HepG2 (cell line): ENCODE measurements at regions not wholly inside any gene's neighbourhood (a gene's known extent, or its start where the extent isn't known, plus 50 kb on each side); places are given as distances from the start of the nearest gene placed in this dataset.
A peak's percentile ranks its signal among the peaks of the same experiment; 100 is the strongest.

ENCODE experiments used
- GABPA ChIP-seq, 2 experiments: IDR thresholded peaks; 2 replicates each; pipeline ENCODE4 v1.6.1; 2011 to 2016; ENCODE audit warnings: low read depth in 2 of 2, low read length in 1 of 2, missing biosample characterization in 1 of 2, missing genetic modification characterization in 1 of 2
- GABPB1 ChIP-seq: IDR thresholded peaks from 2 replicates; pipeline ENCODE4 v1.6.1; 2016; ENCODE audit warnings: mild to moderate bottlenecking, missing genetic modification reagents, moderate library complexity, missing compliant biosample characterization
- HDAC2 ChIP-seq: sonication (generic); formaldehyde crosslinking; IDR thresholded peaks from 2 replicates; pipeline ENCODE4 v1.4.0; 2020; ENCODE audit warnings: missing genetic modification reagents
- HNF4G ChIP-seq, 2 experiments: sonication (generic) in 1 of 2; formaldehyde crosslinking in 1 of 2; IDR thresholded peaks; 2 replicates each; pipeline versions ENCODE4 v1.4.0 to v1.6.1; 2011 to 2020; ENCODE audit warnings: borderline replicate concordance in 2 of 2, low read depth in 2 of 2, mild to moderate bottlenecking in 2 of 2, low read length in 1 of 2, missing genetic modification reagents in 1 of 2, moderate library complexity in 1 of 2
- KMT2B ChIP-seq: IDR thresholded peaks from 2 replicates; pipeline ENCODE4 v1.6.1; 2016; ENCODE audit warnings: missing genetic modification reagents, missing compliant biosample characterization
- MAZ ChIP-seq, 2 experiments: sonication (generic) in 1 of 2; formaldehyde crosslinking in 1 of 2; IDR thresholded peaks; 2 replicates each; pipeline versions ENCODE4 v1.5.0 to v1.6.1; 2012 to 2020; ENCODE audit warnings: low read depth in 2 of 2, mild to moderate bottlenecking in 2 of 2, borderline replicate concordance in 1 of 2, improper control_type of control experiment in 1 of 2, low read length in 1 of 2, missing genetic modification reagents in 1 of 2, moderate library complexity in 1 of 2
- MTF1 ChIP-seq: sonication (generic); formaldehyde crosslinking; IDR thresholded peaks from 2 replicates; pipeline ENCODE4 v1.5.0; 2020; ENCODE audit warnings: missing genetic modification reagents
- NR2F6 ChIP-seq, 2 experiments: IDR thresholded peaks; 2 replicates each; pipeline ENCODE4 v1.6.1; 2016; ENCODE audit warnings: antibody characterized with exemption in 1 of 2, mild to moderate bottlenecking in 1 of 2
- TBX2 ChIP-seq: sonication (generic); formaldehyde crosslinking; IDR thresholded peaks from 2 replicates; pipeline ENCODE4 v1.5.0; 2020; ENCODE audit warnings: missing genetic modification reagents, mild to moderate bottlenecking, borderline replicate concordance
- YY1 ChIP-seq: IDR thresholded peaks from 2 replicates; pipeline ENCODE4 v1.6.1; 2011; ENCODE audit warnings: low read length, low read depth, moderate library complexity, mild to moderate bottlenecking; ENCODE audit not compliant: insufficient read depth, insufficient replicate concordance
- ZBTB20 ChIP-seq: sonication (generic); formaldehyde crosslinking; IDR thresholded peaks from 2 replicates; pipeline ENCODE4 v1.8.1; 2023; ENCODE audit warnings: missing genetic modification reagents, low read depth, mild to moderate bottlenecking, borderline replicate concordance
- ZNF550 ChIP-seq: sonication (generic); formaldehyde crosslinking; IDR thresholded peaks from 2 replicates; pipeline ENCODE4 v1.4.0; 2020; ENCODE audit warnings: mild to moderate bottlenecking, missing genetic modification reagents, borderline replicate concordance
- TF ChIP-seq, protein P1 (sequence below): sonication (generic); formaldehyde crosslinking; IDR thresholded peaks from 2 replicates; pipeline ENCODE4 v1.5.1; 2020; ENCODE audit warnings: missing genetic modification reagents, mild to moderate bottlenecking, borderline replicate concordance
- TF ChIP-seq, protein P2 (sequence below): sonication (generic); formaldehyde crosslinking; IDR thresholded peaks from 2 replicates; pipeline ENCODE4 v1.4.0; 2020; ENCODE audit warnings: missing genetic modification reagents
- TF ChIP-seq, protein P3 (sequence below): sonication (generic); formaldehyde crosslinking; IDR thresholded peaks from 2 replicates; pipeline ENCODE4 v1.4.0; 2020; ENCODE audit warnings: missing genetic modification reagents, mild to moderate bottlenecking, borderline replicate concordance
- TF ChIP-seq, protein P4 (sequence below): sonication (generic); formaldehyde crosslinking; IDR thresholded peaks from 2 replicates; pipeline ENCODE4 v1.4.0; 2020; ENCODE audit warnings: mild to moderate bottlenecking, missing genetic modification reagents
- TF ChIP-seq, protein P5 (sequence below): sonication (generic); formaldehyde crosslinking; IDR thresholded peaks from 2 replicates; pipeline ENCODE4 v1.5.1; 2020; ENCODE audit warnings: missing genetic modification reagents, mild to moderate bottlenecking, borderline replicate concordance

DNA sequence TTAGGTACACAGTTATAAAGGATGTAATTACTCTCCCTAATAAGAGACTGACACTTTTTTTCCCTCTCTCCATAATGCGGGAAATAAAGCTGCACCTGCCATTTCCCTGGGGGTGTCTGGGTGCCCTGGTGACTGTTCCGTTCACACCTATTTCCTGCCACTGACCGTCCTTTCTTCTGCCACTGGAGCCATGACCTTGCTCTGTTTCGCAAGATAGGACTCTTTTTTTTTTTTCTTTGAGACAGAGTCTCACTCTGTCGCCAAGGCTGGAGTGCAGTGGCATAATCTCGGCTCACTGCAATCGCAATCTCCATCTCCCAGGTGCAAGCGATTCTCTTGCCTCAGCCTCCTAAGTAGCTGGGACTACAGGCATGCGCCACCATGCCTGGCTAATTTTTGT, 66.1 kb upstream of the SERBP1 start (continued):
- TF ChIP-seq, protein P1, sequence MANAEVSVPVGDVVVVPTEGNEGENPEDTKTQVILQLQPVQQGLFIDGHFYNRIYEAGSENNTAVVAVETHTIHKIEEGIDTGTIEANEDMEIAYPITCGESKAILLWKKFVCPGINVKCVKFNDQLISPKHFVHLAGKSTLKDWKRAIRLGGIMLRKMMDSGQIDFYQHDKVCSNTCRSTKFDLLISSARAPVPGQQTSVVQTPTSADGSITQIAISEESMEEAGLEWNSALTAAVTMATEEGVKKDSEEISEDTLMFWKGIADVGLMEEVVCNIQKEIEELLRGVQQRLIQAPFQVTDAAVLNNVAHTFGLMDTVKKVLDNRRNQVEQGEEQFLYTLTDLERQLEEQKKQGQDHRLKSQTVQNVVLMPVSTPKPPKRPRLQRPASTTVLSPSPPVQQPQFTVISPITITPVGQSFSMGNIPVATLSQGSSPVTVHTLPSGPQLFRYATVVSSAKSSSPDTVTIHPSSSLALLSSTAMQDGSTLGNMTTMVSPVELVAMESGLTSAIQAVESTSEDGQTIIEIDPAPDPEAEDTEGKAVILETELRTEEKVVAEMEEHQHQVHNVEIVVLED (CRISPR knock-in tag), result no peak
- TF ChIP-seq GABPA (IDR thresholded peaks at IDR 0.05; ENCODE audit: low read depth, low read length) (no peak), GABPA (CRISPR knock-in tag; IDR thresholded peaks at IDR 0.05; ENCODE audit: low read depth) (no peak), ZNF550 (no peak), MTF1 (CRISPR knock-in tag) (no peak), ZBTB20 (CRISPR knock-in tag) (no peak), TBX2 (CRISPR knock-in tag) (peak; percentile 61), NR2F6 (IDR thresholded peaks at IDR 0.05) (peak; percentile 52), NR2F6 (CRISPR knock-in tag; IDR thresholded peaks at IDR 0.05) (peak; percentile 55; the same call in 1 of the 2 replicates), HDAC2 (0 out of 2 replicates have a peak, but pooled peaks have one; percentile 24), GABPB1 (CRISPR knock-in tag) (no peak), HNF4G (IDR thresholded peaks at IDR 0.05; ENCODE audit: borderline replicate concordance, low read depth, low read length) (no peak), HNF4G (CRISPR knock-in tag; IDR thresholded peaks at IDR 0.05; ENCODE audit: borderline replicate concordance, low read depth) (no peak), KMT2B (CRISPR knock-in tag) (no peak), MAZ (IDR thresholded peaks at IDR 0.05; ENCODE audit: borderline replicate concordance, low read depth, low read length) (no peak), MAZ (CRISPR knock-in tag; IDR thresholded peaks at IDR 0.05; ENCODE audit: low read depth) (no peak), YY1 (no peak)
- TF ChIP-seq, protein P2, sequence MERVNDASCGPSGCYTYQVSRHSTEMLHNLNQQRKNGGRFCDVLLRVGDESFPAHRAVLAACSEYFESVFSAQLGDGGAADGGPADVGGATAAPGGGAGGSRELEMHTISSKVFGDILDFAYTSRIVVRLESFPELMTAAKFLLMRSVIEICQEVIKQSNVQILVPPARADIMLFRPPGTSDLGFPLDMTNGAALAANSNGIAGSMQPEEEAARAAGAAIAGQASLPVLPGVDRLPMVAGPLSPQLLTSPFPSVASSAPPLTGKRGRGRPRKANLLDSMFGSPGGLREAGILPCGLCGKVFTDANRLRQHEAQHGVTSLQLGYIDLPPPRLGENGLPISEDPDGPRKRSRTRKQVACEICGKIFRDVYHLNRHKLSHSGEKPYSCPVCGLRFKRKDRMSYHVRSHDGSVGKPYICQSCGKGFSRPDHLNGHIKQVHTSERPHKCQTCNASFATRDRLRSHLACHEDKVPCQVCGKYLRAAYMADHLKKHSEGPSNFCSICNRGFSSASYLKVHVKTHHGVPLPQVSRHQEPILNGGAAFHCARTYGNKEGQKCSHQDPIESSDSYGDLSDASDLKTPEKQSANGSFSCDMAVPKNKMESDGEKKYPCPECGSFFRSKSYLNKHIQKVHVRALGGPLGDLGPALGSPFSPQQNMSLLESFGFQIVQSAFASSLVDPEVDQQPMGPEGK, result peak; percentile 64
- TF ChIP-seq, protein P3, sequence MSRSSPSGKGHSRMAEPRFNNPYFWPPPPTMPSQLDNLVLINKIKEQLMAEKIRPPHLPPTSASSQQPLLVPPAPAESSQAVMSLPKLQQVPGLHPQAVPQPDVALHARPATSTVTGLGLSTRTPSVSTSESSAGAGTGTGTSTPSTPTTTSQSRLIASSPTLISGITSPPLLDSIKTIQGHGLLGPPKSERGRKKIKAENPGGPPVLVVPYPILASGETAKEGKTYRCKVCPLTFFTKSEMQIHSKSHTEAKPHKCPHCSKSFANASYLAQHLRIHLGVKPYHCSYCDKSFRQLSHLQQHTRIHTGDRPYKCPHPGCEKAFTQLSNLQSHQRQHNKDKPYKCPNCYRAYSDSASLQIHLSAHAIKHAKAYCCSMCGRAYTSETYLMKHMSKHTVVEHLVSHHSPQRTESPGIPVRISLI (CRISPR knock-in tag), result peak; percentile 92
- TF ChIP-seq, protein P4, sequence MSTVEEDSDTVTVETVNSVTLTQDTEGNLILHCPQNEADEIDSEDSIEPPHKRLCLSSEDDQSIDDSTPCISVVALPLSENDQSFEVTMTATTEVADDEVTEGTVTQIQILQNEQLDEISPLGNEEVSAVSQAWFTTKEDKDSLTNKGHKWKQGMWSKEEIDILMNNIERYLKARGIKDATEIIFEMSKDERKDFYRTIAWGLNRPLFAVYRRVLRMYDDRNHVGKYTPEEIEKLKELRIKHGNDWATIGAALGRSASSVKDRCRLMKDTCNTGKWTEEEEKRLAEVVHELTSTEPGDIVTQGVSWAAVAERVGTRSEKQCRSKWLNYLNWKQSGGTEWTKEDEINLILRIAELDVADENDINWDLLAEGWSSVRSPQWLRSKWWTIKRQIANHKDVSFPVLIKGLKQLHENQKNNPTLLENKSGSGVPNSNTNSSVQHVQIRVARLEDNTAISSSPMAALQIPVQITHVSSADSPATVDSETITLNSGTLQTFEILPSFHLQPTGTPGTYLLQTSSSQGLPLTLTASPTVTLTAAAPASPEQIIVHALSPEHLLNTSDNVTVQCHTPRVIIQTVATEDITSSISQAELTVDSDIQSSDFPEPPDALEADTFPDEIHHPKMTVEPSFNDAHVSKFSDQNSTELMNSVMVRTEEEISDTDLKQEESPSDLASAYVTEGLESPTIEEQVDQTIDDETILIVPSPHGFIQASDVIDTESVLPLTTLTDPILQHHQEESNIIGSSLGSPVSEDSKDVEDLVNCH (CRISPR knock-in tag), result no peak
- TF ChIP-seq, protein P5, sequence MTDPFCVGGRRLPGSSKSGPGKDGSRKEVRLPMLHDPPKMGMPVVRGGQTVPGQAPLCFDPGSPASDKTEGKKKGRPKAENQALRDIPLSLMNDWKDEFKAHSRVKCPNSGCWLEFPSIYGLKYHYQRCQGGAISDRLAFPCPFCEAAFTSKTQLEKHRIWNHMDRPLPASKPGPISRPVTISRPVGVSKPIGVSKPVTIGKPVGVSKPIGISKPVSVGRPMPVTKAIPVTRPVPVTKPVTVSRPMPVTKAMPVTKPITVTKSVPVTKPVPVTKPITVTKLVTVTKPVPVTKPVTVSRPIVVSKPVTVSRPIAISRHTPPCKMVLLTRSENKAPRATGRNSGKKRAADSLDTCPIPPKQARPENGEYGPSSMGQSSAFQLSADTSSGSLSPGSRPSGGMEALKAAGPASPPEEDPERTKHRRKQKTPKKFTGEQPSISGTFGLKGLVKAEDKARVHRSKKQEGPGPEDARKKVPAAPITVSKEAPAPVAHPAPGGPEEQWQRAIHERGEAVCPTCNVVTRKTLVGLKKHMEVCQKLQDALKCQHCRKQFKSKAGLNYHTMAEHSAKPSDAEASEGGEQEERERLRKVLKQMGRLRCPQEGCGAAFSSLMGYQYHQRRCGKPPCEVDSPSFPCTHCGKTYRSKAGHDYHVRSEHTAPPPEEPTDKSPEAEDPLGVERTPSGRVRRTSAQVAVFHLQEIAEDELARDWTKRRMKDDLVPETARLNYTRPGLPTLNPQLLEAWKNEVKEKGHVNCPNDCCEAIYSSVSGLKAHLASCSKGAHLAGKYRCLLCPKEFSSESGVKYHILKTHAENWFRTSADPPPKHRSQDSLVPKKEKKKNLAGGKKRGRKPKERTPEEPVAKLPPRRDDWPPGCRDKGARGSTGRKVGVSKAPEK (CRISPR knock-in tag), result no peak
